Mucosa of rectum (tissue), 2 donors: ENCODE measurements at regions not wholly inside any gene's neighbourhood (a gene's known extent, or its start where the extent isn't known, plus 50 kb on each side); places are given as distances from the start of the nearest gene placed in this dataset.

Source experiments
- H3K27ac ChIP-seq, 2 donors: one replicate each; pipeline ENCODE4 v1.7.0; 2013; ENCODE audit warnings: inconsistent platforms in 2 of 2, low read depth in 2 of 2, low read length in 2 of 2
- H3K27me3 ChIP-seq, 2 donors: one replicate each; pipeline ENCODE4 v1.7.0; 2013; ENCODE audit warnings: low read length in 2 of 2; ENCODE audit not compliant: control insufficient read depth in 2 of 2, insufficient read depth in 2 of 2
- H3K36me3 ChIP-seq, 2 donors: one replicate each; pipeline ENCODE4 v1.7.0; 2013; ENCODE audit warnings: low read length in 2 of 2; ENCODE audit not compliant: control insufficient read depth in 2 of 2, insufficient read depth in 2 of 2
- H3K4me1 ChIP-seq, 2 donors: one replicate each; pipeline ENCODE4 v1.7.0; 2013; ENCODE audit warnings: low read length in 2 of 2, mild to moderate bottlenecking in 1 of 2; ENCODE audit not compliant: control insufficient read depth in 2 of 2, insufficient read depth in 2 of 2
- H3K4me3 ChIP-seq, 2 donors: one replicate each; pipeline ENCODE4 v1.7.0; 2013; ENCODE audit warnings: low read length in 2 of 2
- H3K9ac ChIP-seq, 2 donors: one replicate each; pipeline ENCODE4 v1.7.0; 2013; ENCODE audit warnings: low read length in 2 of 2, low read depth in 1 of 2, mild to moderate bottlenecking in 1 of 2
- H3K9me3 ChIP-seq, 2 donors: one replicate each; pipeline ENCODE4 v1.7.0; 2013; ENCODE audit warnings: low read length in 2 of 2; ENCODE audit not compliant: control insufficient read depth in 2 of 2
- donor health status: healthy.
- donor health status: Normal muscosa, but diverticular disease.

GRCh38 chr21:28617300-28617699, 375.4 kb downstream of the LTN1 start:
- H3K27me3 ChIP-seq = no peaks in the 10 kb centered on the region
- no peaks in the 10 kb centered on the region for H3K36me3 ChIP-seq
- no peak overlapping the region for H3K9ac ChIP-seq
- H3K9me3 ChIP-seq = no peaks in the 10 kb centered on the region
- H3K4me3 ChIP-seq = no peak overlapping the region
- no peak overlapping the region for H3K27ac ChIP-seq
- no peaks in the 10 kb centered on the region for H3K4me1 ChIP-seq

GRCh38 chr21:28615276-28615675, 377.4 kb downstream of the LTN1 start:
- Histone ChIP-seq H3K9me3 (no peaks in the 10 kb centered on the region), H3K27me3 (no peaks in the 10 kb centered on the region), H3K9ac (no peak overlapping the region), H3K27ac (no peak overlapping the region), H3K4me3 (no peak overlapping the region), H3K4me1 (no peaks in the 10 kb centered on the region), H3K36me3 (no peaks in the 10 kb centered on the region)

GRCh38 chr21:28614791-28615190, 377.9 kb downstream of the LTN1 start:
- Histone ChIP-seq H3K9me3 (no peaks in the 10 kb centered on the region), H3K4me3 (no peak overlapping the region), H3K27me3 (no peaks in the 10 kb centered on the region), H3K9ac (no peak overlapping the region), H3K27ac (no peak overlapping the region), H3K4me1 (no peaks in the 10 kb centered on the region), H3K36me3 (no peaks in the 10 kb centered on the region)

- no peaks in the 10 kb centered on the region for H3K9me3 ChIP-seq
- H3K27me3 ChIP-seq = no peaks in the 10 kb centered on the region
- H3K27ac ChIP-seq = no peak overlapping the region
- H3K4me3 ChIP-seq = no peak overlapping the region
- H3K9ac ChIP-seq = no peak overlapping the region
- H3K36me3 ChIP-seq = no peaks in the 10 kb centered on the region
- no peaks in the 10 kb centered on the region for H3K4me1 ChIP-seq
Measured at GRCh38 chr21:28608646-28609045, 384.0 kb downstream of the LTN1 start.

GRCh38 chr21:28607545-28607944, 385.1 kb downstream of the LTN1 start:
- Histone ChIP-seq H3K9me3 (no peaks in the 10 kb centered on the region), H3K36me3 (no peaks in the 10 kb centered on the region), H3K9ac (no peak overlapping the region), H3K4me1 (no peaks in the 10 kb centered on the region), H3K27me3 (no peaks in the 10 kb centered on the region), H3K4me3 (no peak overlapping the region), H3K27ac (no peak overlapping the region)

- Histone ChIP-seq H3K36me3 (no peaks in the 10 kb centered on the region), H3K27me3 (no peaks in the 10 kb centered on the region), H3K4me1 (no peaks in the 10 kb centered on the region), H3K4me3 (no peak overlapping the region), H3K9me3 (no peaks in the 10 kb centered on the region), H3K27ac (no peak overlapping the region), H3K9ac (no peak overlapping the region)
Measured at GRCh38 chr21:28604946-28605537, 387.6 kb downstream of the LTN1 start.

GRCh38 chr21:28602546-28602945, 390.1 kb downstream of the LTN1 start:
- no peaks in the 10 kb centered on the region for H3K27me3 ChIP-seq
- no peaks in the 10 kb centered on the region for H3K36me3 ChIP-seq
- no peak overlapping the region for H3K9ac ChIP-seq
- H3K4me1 ChIP-seq = no peaks in the 10 kb centered on the region
- H3K27ac ChIP-seq = no peak overlapping the region
- H3K9me3 ChIP-seq = no peaks in the 10 kb centered on the region
- H3K4me3 ChIP-seq = no peak overlapping the region

- Histone ChIP-seq H3K36me3 (no peaks in the 10 kb centered on the region), H3K27ac (no peak overlapping the region), H3K4me3 (no peak overlapping the region), H3K9ac (no peak overlapping the region), H3K9me3 (no peaks in the 10 kb centered on the region), H3K27me3 (no peaks in the 10 kb centered on the region), H3K4me1 (no peaks in the 10 kb centered on the region)
Measured at GRCh38 chr21:28598214-28598613, 394.5 kb downstream of the LTN1 start.

- no peak overlapping the region for H3K27ac ChIP-seq
Measured at GRCh38 chr21:28592205-28592865, 400.3 kb downstream of the LTN1 start.

GRCh38 chr21:28590676-28591075, 402.0 kb downstream of the LTN1 start:
- Histone ChIP-seq H3K4me3 (no peak overlapping the region), H3K9me3 (no peaks in the 10 kb centered on the region), H3K36me3 (no peaks in the 10 kb centered on the region), H3K27me3 (no peaks in the 10 kb centered on the region), H3K27ac (no peak overlapping the region), H3K4me1 (no peaks in the 10 kb centered on the region), H3K9ac (no peak overlapping the region)

More at GRCh38 chr21:28592205-28592865, 400.3 kb downstream of the LTN1 start:
- H3K4me3 ChIP-seq = no peak overlapping the region
- H3K9me3 ChIP-seq = no peaks in the 10 kb centered on the region
- H3K27me3 ChIP-seq = no peaks in the 10 kb centered on the region
- no peaks in the 10 kb centered on the region for H3K4me1 ChIP-seq
- H3K9ac ChIP-seq = no peak overlapping the region
- no peaks in the 10 kb centered on the region for H3K36me3 ChIP-seq
